Activated CD4-positive, alpha-beta T cell treated with anti-CD3 and anti-CD28 coated beads for 48 hours (primary cell): ENCODE measurements at regions not wholly inside any gene's neighbourhood (a gene's known extent, or its start where the extent isn't known, plus 50 kb on each side); places are given as distances from the start of the nearest gene placed in this dataset.
A peak's percentile ranks its signal among the peaks of the same experiment; 100 is the strongest.
"Not testable (repeated sequence)": the region's sequence is repeated elsewhere in the genome, so short reads cannot be mapped to it uniquely, and the experiment has no call there.

ENCODE experiments used
- DNase-seq: peaks from one replicate; pipeline ENCODE4 v3.0.0-alpha.2; 2020

DNA sequence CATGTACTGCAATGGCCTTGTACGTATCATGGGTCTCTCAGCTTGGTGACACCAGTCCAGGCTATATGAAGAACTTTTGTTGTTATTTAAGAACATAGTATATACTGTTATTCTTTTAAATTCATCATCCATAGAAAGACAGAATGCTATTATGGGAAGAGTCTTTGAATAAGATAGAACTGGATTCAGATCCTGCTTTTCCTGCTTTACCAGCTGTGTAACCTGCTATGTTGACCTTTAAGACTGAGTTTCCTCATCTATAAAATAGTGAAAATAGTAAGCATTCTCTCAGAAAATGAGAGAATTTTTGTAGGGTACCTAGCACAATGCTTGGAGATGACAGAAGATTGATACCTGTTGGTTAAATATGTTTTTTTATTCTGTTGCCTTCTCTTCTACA is 204.1 kb upstream of the TBL1XR1 start:
- no peak for DNase-seq

- DNase-seq = no peak
Measured at GRCh38 chr3:177402533-177402932, 205.3 kb upstream of the TBL1XR1 start.

DNA sequence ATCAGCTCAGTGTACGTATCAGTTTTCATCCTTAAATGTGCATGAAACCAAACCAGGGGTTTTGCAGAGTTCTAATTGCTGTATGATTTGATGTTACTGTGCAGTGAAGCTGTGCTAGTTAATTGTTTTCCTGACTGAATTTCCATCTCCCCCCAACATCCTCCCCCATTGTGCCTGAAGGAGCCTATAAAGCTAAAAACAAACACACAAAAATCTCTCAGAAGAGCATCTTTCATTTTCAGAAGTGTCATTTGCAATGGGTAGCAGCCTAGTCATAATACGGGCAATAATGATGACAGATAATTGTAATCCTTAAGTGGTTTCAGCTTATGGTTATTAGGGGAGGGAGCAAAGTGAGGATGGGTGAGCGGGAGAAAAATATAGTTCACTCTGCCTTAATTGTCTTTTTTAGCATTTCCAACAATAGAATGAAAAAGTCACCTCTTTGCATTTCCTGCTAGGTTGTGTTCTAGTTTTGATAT is 207.9 kb upstream of the TBL1XR1 start:
- no peak for DNase-seq

DNA sequence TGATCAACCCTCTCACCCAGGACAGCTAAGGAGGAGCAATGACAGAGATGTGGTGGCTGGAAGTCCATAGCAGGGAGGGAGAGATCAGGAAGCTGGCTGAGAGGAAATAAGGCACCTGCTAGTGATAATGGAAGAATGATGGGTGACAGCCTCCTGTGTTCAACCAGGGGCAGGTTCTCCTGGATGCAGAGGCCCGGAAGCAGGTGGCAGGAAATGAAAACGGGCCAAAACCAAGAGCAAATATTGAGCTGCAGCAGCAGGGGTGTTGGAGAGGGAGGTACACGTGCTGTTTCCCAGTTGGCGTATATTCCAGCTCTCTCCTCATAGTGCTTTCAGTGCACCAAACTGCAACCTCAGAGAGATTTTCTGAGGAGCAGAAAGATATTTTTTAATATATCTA is 213.4 kb upstream of the TBL1XR1 start:
- DNase-seq = no peak

DNA sequence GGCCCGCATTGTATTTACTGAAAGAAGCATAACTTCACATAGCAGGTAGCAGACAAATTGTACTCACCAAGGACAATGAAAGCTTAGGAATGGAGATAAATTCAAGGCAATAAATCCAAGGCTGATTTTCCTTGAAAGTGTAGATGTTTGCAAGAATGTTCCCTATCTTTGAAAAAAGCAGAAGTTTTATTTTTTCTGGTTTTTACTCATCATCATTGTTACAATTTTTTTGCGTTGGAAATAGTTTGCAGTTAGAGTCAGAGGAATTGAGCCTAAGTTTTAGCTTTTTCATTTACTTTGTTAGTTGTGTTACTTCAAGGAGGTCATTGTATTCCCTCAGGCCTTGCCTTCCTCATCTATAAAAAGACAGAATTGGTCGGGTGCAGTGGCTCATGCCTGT is 213.9 kb upstream of the TBL1XR1 start:
- no peak for DNase-seq

GRCh38 chr3:177412677-177413170 is 215.4 kb upstream of the TBL1XR1 start:
- not testable (repeated sequence) for DNase-seq

DNA sequence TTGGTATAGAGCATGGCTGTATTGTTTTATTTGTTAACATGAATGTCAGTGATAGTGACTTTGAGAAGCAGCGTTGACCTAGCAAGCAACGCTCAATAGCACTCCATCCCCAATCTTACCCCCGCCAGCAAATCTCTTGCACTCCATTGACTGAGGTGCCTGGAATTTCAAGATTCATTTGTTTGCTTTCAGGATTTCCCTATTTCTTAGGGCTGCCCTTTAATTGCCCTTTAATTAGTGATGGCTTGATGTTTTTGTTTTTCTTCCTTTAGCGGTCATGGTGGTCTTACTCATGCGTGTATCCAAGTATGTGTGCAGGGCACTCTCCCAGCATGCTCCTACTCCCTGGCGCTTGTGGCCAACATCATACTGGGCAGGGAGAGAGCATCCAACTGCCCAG is 216.8 kb upstream of the TBL1XR1 start:
- DNase-seq = no peak

DNA sequence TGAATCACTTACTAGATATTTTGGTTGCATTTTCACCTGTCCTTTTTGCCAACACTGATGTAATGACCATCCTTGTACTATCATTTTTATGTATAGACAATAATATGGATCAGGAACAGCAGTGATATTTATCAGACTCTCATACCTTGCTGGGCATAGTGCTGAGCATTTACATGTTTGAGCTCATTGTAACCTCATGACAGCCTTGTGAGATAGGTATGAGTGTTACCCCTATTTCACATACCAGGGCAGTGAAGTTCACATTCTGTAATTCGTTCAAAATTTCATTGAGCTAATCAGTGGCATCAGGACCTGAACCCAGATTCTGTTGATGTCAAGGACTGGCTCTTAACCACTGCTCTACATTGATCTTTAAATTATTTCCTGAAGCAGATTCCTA is 221.5 kb upstream of the TBL1XR1 start:
- DNase-seq = no peak

DNA sequence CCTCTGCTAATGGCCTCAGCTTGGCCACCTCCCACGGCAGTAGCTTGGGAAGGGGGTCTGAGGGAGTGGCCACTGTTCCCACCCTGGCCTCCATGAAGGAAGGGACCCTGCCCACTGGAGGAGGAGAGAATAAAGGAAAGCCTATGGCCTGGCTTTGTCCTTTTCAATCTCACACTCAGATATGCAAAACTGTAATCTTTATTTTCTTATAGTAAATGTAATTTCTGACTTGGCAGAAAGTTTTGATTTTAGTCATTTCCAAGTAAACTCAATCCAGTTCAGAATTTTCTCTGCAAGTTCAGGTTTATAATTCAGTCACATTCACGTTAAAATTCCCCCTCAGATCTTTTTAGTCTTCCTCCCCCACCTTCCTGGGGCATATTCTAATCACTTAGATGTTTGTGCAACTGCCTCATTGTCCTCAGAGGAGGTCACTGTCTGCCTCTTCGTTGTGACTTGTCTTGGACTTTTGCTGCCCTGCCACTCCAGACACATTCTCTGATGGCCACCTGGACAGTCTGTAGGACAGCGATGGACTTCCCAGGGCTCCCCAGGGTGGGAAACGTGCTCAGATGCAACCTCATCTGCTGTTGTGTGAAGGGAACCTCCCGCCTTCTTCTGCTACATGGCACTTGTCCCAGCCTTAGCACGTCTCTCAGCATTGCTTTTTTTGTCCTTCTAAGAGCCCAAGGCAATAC is 222.8 kb upstream of the TBL1XR1 start:
- peak; percentile 13 for DNase-seq

DNA sequence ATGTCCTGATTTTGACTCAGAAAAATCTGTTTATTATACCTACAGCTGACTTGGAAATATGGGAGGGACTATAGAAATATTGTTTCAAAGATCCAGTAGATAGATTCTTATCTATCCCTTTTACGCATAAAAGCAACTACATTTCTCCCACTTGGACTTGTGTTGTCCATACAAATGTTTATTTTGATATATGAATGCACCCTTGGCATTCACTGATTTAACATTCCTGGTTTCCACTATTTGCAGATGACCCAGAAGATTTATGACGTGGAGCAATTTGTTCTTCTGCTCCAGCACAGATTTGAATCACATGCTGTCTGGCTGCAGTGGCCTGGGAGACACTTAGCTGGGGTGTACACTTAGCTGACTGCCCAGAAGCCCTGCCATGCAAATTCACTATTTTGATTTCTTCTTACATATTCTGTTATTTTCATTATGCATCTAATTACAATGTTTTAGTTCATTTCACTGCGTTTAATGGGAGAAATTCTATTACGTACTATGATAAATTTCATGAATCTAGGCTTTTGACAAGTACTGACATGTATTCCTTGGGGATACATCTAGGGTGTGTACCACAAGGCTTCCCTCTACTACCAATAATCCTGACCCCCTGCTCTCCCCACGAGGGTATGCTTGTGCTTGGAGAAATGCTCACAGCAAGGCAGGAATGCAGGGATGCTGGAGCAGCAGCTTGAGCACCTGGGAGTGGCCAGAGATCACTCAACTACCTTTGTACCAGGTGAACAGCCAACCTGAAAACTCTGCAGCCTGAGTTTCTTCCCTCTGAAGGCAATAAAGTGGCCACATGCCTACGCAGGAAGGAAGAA is 223.6 kb upstream of the TBL1XR1 start:
- DNase-seq = no peak

- DNase-seq = no peak
Measured at GRCh38 chr3:177421481-177421785, 224.2 kb upstream of the TBL1XR1 start.

DNA sequence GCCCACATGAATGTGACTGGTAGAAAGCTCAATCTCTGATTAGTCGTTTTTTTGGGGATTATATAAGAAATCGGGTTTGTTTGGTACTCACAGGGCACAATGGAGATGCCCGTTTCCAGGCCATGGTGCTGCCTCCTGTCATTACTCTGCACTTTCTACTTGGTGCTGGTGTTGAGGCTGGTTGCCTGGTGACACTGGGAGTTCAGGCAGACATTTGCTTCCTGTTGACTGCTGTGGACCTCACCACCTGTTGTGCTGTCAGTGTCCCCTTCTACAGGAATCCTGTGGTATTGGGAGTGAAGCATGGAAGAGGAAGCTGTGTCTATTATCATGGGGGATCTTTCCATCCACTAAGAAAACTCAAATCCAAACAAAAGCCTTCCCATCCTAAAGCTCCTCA is 227.2 kb upstream of the TBL1XR1 start:
- DNase-seq = no peak

- DNase-seq = no peak
Measured at GRCh38 chr3:177425042-177425441, 227.8 kb upstream of the TBL1XR1 start.

DNA sequence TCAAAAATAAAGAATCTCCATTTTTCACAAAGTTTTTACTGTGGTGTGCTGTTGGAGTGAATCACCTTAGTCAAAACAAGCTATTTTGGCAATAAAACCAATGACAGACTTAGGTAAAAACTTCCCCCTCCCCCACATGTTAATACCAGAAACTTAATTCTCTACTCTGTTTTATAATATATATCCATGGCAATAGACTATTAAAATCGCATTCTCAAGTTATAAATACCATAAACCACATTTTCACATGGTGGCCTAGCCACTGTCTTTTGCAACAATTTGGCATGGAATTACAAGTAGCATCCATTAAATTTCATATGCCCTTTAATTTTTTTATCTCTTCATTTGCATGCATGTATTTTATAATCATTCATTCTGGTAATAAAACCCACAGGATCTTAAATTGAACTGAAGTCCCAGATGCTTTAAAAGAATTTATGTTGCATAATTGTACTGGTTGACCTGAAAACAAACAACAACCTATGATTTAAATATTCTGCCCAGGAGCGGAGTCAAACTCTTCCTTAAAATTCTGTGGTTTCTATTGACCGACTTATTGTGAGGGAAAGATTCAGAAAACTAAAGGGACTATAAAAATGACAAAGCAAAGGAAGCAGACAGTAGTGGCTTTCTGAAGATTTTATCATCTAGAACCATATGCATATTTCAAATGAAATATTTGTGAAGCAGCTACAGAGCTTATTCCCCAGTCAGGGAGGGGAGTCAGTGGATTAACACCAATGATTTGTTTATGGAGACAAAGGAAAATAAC is 229.0 kb upstream of the TBL1XR1 start:
- no peak for DNase-seq

DNA sequence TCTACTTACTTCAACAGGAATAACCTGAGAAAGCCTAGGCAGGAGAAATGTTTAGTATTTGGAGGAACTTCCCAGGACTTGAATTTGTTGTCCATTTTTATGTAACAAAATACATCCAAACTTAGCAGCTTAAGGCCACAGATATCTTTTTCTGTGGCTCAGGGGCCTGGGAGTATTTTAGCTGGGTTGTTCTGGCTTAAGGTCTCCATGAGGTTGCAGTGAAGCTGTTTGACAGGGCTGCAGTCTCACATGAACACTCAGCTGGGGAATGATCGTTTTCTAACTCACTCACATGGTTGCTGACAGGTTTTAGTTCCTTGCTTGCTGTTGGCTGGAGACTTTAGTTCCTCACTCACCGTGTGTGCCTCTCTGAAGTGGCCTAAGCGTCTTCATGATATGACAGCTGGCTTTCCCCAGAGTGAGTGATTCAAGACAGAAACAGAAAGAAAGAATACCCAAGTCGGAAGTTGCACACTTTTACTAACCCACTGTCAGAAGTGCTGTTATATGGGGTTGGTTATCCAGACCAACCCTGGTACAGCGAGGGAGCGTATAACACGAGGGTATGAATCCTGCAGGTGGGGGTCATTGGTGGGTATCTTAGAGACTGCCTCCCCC is 229.7 kb upstream of the TBL1XR1 start:
- DNase-seq = peak; percentile 74

- no peak for DNase-seq
Measured at GRCh38 chr3:177427540-177427939, 230.3 kb upstream of the TBL1XR1 start.

GRCh38 chr3:177429079-177429478 is 231.8 kb upstream of the TBL1XR1 start:
- DNase-seq = no peak

- DNase-seq = no peak
Measured at GRCh38 chr3:177429771-177430170, 232.5 kb upstream of the TBL1XR1 start.

- no peak for DNase-seq
Measured at GRCh38 chr3:177430653-177431052, 233.4 kb upstream of the TBL1XR1 start.

DNA sequence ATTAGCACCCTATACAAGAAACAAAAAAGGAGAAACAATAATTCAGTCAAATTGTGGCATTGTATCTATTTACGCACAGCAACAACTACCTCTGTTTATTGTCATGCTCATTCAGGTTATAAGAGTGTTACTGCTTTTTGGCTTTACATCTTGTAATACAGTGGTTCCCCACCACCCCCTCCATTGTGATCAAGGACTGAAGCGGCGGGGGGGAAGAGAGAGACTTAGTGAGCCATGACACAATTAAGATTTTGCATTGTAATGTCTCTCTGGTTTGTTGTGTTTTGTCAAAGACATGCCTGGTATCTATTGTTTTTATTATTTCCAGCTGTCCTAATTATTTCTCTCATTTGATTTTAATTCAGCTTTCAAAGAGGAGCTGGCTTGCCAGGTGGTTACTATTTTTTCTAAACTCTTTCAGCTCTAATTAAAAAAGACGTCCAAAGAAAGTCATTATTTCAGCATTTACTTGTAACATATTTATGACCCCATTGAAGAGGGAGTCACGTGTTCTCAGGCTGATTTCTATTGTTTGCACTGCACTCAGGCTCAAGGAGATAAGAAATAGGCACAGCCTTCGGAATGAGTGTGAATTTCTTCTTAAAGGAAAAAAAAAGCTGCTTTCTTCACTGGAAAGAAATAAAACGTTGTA is 234.4 kb upstream of the TBL1XR1 start:
- DNase-seq = no peak

GRCh38 chr3:177435301-177435700 is 238.0 kb upstream of the TBL1XR1 start:
- DNase-seq = no peak

DNA sequence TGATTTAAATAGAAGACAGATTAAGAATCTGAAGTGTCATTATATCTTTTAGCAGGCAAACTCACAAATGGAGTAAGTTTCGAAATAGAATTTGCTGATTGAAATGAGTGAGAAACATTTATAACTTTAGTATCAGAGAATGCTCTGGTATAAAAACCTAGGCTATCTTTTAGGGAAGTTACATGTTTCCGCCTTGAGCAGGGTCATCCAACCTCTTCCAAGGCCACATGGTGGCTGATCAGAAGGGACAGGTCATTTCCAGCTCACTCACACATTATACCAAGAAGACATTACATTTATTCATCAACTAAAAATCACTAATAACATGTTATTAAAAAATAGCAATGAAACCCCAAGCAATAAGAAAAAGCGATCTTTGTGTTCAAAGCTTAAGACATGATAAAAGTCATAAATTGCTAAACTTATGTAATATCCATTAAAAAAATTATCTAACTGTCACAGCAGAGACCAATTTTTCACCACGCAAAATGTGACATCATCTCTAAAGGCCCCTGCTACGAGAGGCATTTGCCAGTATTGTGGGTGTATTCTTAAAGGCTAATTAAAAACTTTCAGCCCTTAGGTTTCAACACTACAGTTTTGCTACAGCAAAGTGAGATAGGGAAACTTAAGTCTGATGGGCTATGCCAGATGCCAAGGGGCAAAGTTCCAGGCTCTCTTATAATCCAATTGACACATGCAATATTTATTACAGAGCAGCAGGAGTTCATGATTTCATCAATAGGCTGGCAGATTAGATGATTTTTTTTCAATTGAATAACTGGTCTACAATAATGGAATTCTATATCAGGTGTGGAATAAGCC is 240.4 kb upstream of the TBL1XR1 start:
- DNase-seq = no peak
